ENCODE measurements at regions not wholly inside any gene's neighbourhood (a gene's known extent, or its start where the extent isn't known, plus 50 kb on each side); places are given as distances from the start of the nearest gene placed in this dataset.

GRCh38 chr14:28671425-28671824 lies 95.2 kb upstream of the FOXG1 start:
- no peak for TF ChIP-seq CTCF (IDR thresholded peaks at IDR 0.05; ENCODE audit: control extremely low read depth, extremely low read depth)
- no peak overlapping the region for H3K4me3 ChIP-seq
- H3K27ac ChIP-seq (ENCODE audit: low read depth in 1 of 2, low read length in 1 of 2): no peak overlapping the region
- H3K27me3 ChIP-seq (ENCODE audit: control insufficient read depth in 3 of 3, insufficient read depth in 3 of 3, low read length in 2 of 3): no peaks in the 10 kb centered on the region
- DNase-seq (no peak), ATAC-seq (ENCODE audit: insufficient read depth, low FRiP score) (no peak)
- 35 to 49% methylated on average over 2 of the region's 2 CpGs for WGBS, 2 donors
- no peak overlapping the region for H3K9ac ChIP-seq (ENCODE audit: insufficient read depth in 1 of 2, low read length in 2 of 2)
- no peaks in the 10 kb centered on the region for H3K4me1 ChIP-seq (ENCODE audit: control insufficient read depth in 5 of 5, insufficient read depth in 5 of 5, low read length in 5 of 5)
- no peaks in the 10 kb centered on the region for H3K36me3 ChIP-seq (ENCODE audit: control insufficient read depth in 4 of 4, insufficient read depth in 4 of 4, low read length in 4 of 4)
- no peaks in the 10 kb centered on the region for H3K9me3 ChIP-seq (ENCODE audit: control insufficient read depth in 4 of 4, insufficient read depth in 3 of 4, low read length in 3 of 4)

GRCh38 chr14:28673056-28673455 lies 93.5 kb upstream of the FOXG1 start:
- H3K9ac ChIP-seq (ENCODE audit: insufficient read depth in 1 of 2, low read length in 2 of 2): no peak overlapping the region
- no peaks in the 10 kb centered on the region for H3K9me3 ChIP-seq (ENCODE audit: control insufficient read depth in 4 of 4, insufficient read depth in 3 of 4, low read length in 3 of 4)
- H3K4me3 ChIP-seq: no peak overlapping the region
- H3K27ac ChIP-seq (ENCODE audit: low read depth in 1 of 2, low read length in 1 of 2): no peak overlapping the region
- no peaks in the 10 kb centered on the region for H3K27me3 ChIP-seq (ENCODE audit: control insufficient read depth in 3 of 3, insufficient read depth in 3 of 3, low read length in 2 of 3)
- WGBS, 2 donors: 87% methylated on average over 4 of the region's 4 CpGs
- no peak for TF ChIP-seq CTCF (IDR thresholded peaks at IDR 0.05; ENCODE audit: control extremely low read depth, extremely low read depth)
- no peak for ATAC-seq (ENCODE audit: insufficient read depth, low FRiP score)
- H3K36me3 ChIP-seq (ENCODE audit: control insufficient read depth in 4 of 4, insufficient read depth in 4 of 4, low read length in 4 of 4): no peaks in the 10 kb centered on the region
- DNase-seq: no peak
- no peaks in the 10 kb centered on the region for H3K4me1 ChIP-seq (ENCODE audit: control insufficient read depth in 5 of 5, insufficient read depth in 5 of 5, low read length in 5 of 5)

GRCh38 chr14:28676479-28676878 lies 90.1 kb upstream of the FOXG1 start:
- H3K9me3 ChIP-seq (ENCODE audit: control insufficient read depth in 4 of 4, insufficient read depth in 3 of 4, low read length in 3 of 4): no peaks in the 10 kb centered on the region
- TF ChIP-seq CTCF (IDR thresholded peaks at IDR 0.05; ENCODE audit: control extremely low read depth, extremely low read depth): no peak
- no peak overlapping the region for H3K27ac ChIP-seq (ENCODE audit: low read depth in 1 of 2, low read length in 1 of 2)
- no peak overlapping the region for H3K4me3 ChIP-seq
- WGBS, 2 donors: 38 to 44% methylated on average over 4 of the region's 4 CpGs
- DNase-seq (no peak), ATAC-seq (ENCODE audit: insufficient read depth, low FRiP score) (no peak)
- H3K4me1 ChIP-seq (ENCODE audit: control insufficient read depth in 5 of 5, insufficient read depth in 5 of 5, low read length in 5 of 5): no peaks in the 10 kb centered on the region
- H3K27me3 ChIP-seq (ENCODE audit: control insufficient read depth in 3 of 3, insufficient read depth in 3 of 3, low read length in 2 of 3): no peaks in the 10 kb centered on the region
- H3K9ac ChIP-seq (ENCODE audit: insufficient read depth in 1 of 2, low read length in 2 of 2): no peak overlapping the region
- H3K36me3 ChIP-seq (ENCODE audit: control insufficient read depth in 4 of 4, insufficient read depth in 4 of 4, low read length in 4 of 4): no peaks in the 10 kb centered on the region

- no peak overlapping the region for H3K27ac ChIP-seq (ENCODE audit: low read depth in 1 of 2, low read length in 1 of 2)
- H3K36me3 ChIP-seq (ENCODE audit: control insufficient read depth in 4 of 4, insufficient read depth in 4 of 4, low read length in 4 of 4): no peaks in the 10 kb centered on the region
- no peaks in the 10 kb centered on the region for H3K4me1 ChIP-seq (ENCODE audit: control insufficient read depth in 5 of 5, insufficient read depth in 5 of 5, low read length in 5 of 5)
- DNase-seq: no peak
- no peak for TF ChIP-seq CTCF (IDR thresholded peaks at IDR 0.05; ENCODE audit: control extremely low read depth, extremely low read depth)
- H3K27me3 ChIP-seq (ENCODE audit: control insufficient read depth in 3 of 3, insufficient read depth in 3 of 3, low read length in 2 of 3): no peaks in the 10 kb centered on the region
- H3K4me3 ChIP-seq: no peak overlapping the region
- WGBS, 2 donors: 88% methylated on average over 2 of the region's 2 CpGs
- ATAC-seq (ENCODE audit: insufficient read depth, low FRiP score): no peak
- H3K9ac ChIP-seq (ENCODE audit: insufficient read depth in 1 of 2, low read length in 2 of 2): no peak overlapping the region
- H3K9me3 ChIP-seq (ENCODE audit: control insufficient read depth in 4 of 4, insufficient read depth in 3 of 4, low read length in 3 of 4): no peaks in the 10 kb centered on the region
Measured at GRCh38 chr14:28677381-28677780, 89.2 kb upstream of the FOXG1 start.

Data from lung (tissue), 11 donors.